ENCODE measurements at regions not wholly inside any gene's neighbourhood (a gene's known extent, or its start where the extent isn't known, plus 50 kb on each side); places are given as distances from the start of the nearest gene placed in this dataset.

GRCh38 chr4:112910109-112910736, 139.2 kb upstream of the ANK2 start:
- TF ChIP-seq CTCF (IDR thresholded peaks at IDR 0.05) = no peak
- no peak for TF ChIP-seq POLR2AphosphoS5 (IDR thresholded peaks at IDR 0.05)
- TF ChIP-seq EP300 (IDR thresholded peaks at IDR 0.05) = no peak
- no peak for TF ChIP-seq POLR2A (IDR thresholded peaks at IDR 0.05)
